DND-41 (cell line): ENCODE measurements at regions not wholly inside any gene's neighbourhood (a gene's known extent, or its start where the extent isn't known, plus 50 kb on each side); places are given as distances from the start of the nearest gene placed in this dataset.

Experiments used
- EZH2 ChIP-seq: IDR thresholded peaks from 3 replicates; pipeline ENCODE4 v1.6.1; 2012; ENCODE audit warnings: borderline replicate concordance, low read depth, mild to moderate bottlenecking, moderate library complexity, low read length, inconsistent platforms; ENCODE audit not compliant: severe bottlenecking
- TF ChIP-seq, protein P1 (sequence below): IDR thresholded peaks from 2 replicates; pipeline ENCODE4 v1.5.1; 2012; ENCODE audit warnings: borderline replicate concordance, low read length, moderate library complexity, mild to moderate bottlenecking; ENCODE audit not compliant: poor library complexity, severe bottlenecking; ENCODE audit errors: extremely low read depth

DNA sequence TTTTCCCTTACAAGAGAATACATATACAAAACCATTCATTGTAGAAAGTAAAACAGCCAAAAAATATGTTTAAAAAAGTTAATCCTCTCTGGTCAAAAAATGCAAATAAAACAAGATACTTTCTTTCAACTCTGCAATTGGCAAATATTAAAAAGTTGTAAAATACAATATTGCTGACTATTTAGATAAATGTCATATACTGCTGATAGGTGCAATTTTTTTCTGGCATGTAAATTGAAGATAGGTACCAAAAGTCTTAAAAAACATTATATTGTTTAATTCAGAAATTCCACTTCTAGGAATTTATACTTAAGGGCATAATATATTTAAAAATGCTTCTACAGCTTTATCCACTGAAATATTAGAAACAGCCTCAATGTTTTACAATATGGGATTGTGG lies 66.4 kb upstream of the TLL1 start:
- TF ChIP-seq, protein P1, sequence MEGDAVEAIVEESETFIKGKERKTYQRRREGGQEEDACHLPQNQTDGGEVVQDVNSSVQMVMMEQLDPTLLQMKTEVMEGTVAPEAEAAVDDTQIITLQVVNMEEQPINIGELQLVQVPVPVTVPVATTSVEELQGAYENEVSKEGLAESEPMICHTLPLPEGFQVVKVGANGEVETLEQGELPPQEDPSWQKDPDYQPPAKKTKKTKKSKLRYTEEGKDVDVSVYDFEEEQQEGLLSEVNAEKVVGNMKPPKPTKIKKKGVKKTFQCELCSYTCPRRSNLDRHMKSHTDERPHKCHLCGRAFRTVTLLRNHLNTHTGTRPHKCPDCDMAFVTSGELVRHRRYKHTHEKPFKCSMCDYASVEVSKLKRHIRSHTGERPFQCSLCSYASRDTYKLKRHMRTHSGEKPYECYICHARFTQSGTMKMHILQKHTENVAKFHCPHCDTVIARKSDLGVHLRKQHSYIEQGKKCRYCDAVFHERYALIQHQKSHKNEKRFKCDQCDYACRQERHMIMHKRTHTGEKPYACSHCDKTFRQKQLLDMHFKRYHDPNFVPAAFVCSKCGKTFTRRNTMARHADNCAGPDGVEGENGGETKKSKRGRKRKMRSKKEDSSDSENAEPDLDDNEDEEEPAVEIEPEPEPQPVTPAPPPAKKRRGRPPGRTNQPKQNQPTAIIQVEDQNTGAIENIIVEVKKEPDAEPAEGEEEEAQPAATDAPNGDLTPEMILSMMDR = no peak
- TF ChIP-seq EZH2 = no peak
